ENCODE measurements at regions not wholly inside any gene's neighbourhood (a gene's known extent, or its start where the extent isn't known, plus 50 kb on each side); places are given as distances from the start of the nearest gene placed in this dataset.

DNA sequence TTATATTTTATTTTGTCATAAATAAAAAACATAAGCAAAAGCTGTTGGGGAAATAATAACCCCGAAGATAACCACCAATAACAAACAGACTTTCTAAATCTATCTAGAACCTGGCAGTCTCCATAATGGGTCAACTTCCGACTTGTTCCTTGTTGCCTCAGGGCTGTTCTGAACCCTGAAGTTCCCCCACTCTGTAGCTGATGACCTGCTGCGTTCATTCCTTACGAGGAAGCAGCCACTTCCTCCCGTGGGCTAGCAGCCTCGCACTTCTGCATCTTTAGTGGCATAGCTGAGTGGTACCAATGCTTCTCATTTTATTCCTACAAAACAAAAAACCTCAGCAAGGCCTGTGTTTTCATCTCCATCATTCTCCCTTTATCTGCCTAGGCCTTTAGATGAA, 103.0 kb downstream of the PLEKHG1 start:
- no peak for FAIRE-seq
- CTCF ChIA-PET: interaction anchor here (1.0 to 1.2 kb wide), 3 partner anchors 17 to 307 kb away, joined by 3 to 4 read pairs (median 3); no protein-coding TSS in a partner anchor
- BruUV-seq (replicated peaks): no TSS peak

More for the DNA sequence above, 103.0 kb downstream of the PLEKHG1 start:
- no peak overlapping the region for H3K4me3 ChIP-seq (replicated peaks in 1 of 3; ENCODE audit: insufficient read depth in 1 of 3, low read depth in 1 of 3, low read length in 3 of 3)
- dilution Hi-C loops (cut with MboI; ENCODE audit: extremely low pct_ligation_motif_present, low sequenced_read_pairs): no loop called here
- no peak overlapping the region for H2AFZ ChIP-seq (ENCODE audit: low read depth, low read length)
- no peak overlapping the region for H3K9ac ChIP-seq (replicated peaks; ENCODE audit: extremely low read depth, insufficient read depth, low read length)
- POLR2A ChIA-PET: no interaction called here
- no peaks in the 10 kb centered on the region for H3K9me1 ChIP-seq (replicated peaks; ENCODE audit: control insufficient read depth, extremely low read depth, insufficient read depth, low read length)
- H3K9me3 ChIP-seq (replicated peaks; ENCODE audit: control insufficient read depth, insufficient read depth, low read length): no peaks in the 10 kb centered on the region
- H3K27me3 ChIP-seq (ENCODE audit: control insufficient read depth in 2 of 2, insufficient read depth in 2 of 2, low read length in 2 of 2): no peaks in the 10 kb centered on the region
- TF ChIP-seq JUN (IDR thresholded peaks at IDR 0.05; ENCODE audit: borderline replicate concordance, insufficient read depth, insufficient read length, low read depth): no peak
- TF ChIP-seq GATA2 (IDR thresholded peaks at IDR 0.05; ENCODE audit: insufficient read depth, insufficient read length, low read depth, low read length): no peak
- no peak for TF ChIP-seq CTCF (IDR thresholded peaks at IDR 0.05; ENCODE audit: extremely low read depth in 1 of 2, insufficient read depth in 1 of 2, low read depth in 1 of 2, low read length in 2 of 2)
- TF ChIP-seq FOS (IDR thresholded peaks at IDR 0.05; ENCODE audit: borderline replicate concordance, insufficient read depth, low read length): no peak
- no peak for TF ChIP-seq POLR2AphosphoS5 (IDR thresholded peaks at IDR 0.05; ENCODE audit: insufficient read depth, low read depth, low read length)
- no peak for TF ChIP-seq EZH2 (IDR thresholded peaks at IDR 0.05; ENCODE audit: borderline replicate concordance, low read depth, low read length, severe bottlenecking)
- TF ChIP-seq POLR2A (IDR thresholded peaks at IDR 0.05; ENCODE audit: low read depth, low read length): no peak
- TF ChIP-seq MYC (IDR thresholded peaks at IDR 0.05; ENCODE audit: low read depth, low read length): no peak
- no peak for TF ChIP-seq MAX (IDR thresholded peaks at IDR 0.05; ENCODE audit: insufficient read depth, insufficient read length)
- H3K27ac ChIP-seq (ENCODE audit: insufficient read depth, low read depth, low read length): no peak overlapping the region
- intact Hi-C loops (cut with micrococcal nuclease): no loop called here
- H4K20me1 ChIP-seq (replicated peaks; ENCODE audit: control insufficient read depth, extremely low read depth, insufficient read depth, low read length): no peaks in the 10 kb centered on the region
- no peaks in the 10 kb centered on the region for H3K4me1 ChIP-seq (ENCODE audit: control insufficient read depth, extremely low read depth, insufficient read depth, low read length)
- DNase-seq (ENCODE audit: low read depth, low spot score): no peak
- no peak overlapping the region for H3K4me2 ChIP-seq (ENCODE audit: insufficient read depth, low read length)
- no peaks in the 10 kb centered on the region for H3K79me2 ChIP-seq (ENCODE audit: control insufficient read depth, insufficient read depth, low read length)
- H3K36me3 ChIP-seq (ENCODE audit: control insufficient read depth in 2 of 2, extremely low read depth in 1 of 2, insufficient read depth in 2 of 2, low read length in 2 of 2): no peaks in the 10 kb centered on the region

Measured in endothelial cell of umbilical vein (primary cell).